ENCODE measurements at regions not wholly inside any gene's neighbourhood (a gene's known extent, or its start where the extent isn't known, plus 50 kb on each side); places are given as distances from the start of the nearest gene placed in this dataset.

DNA sequence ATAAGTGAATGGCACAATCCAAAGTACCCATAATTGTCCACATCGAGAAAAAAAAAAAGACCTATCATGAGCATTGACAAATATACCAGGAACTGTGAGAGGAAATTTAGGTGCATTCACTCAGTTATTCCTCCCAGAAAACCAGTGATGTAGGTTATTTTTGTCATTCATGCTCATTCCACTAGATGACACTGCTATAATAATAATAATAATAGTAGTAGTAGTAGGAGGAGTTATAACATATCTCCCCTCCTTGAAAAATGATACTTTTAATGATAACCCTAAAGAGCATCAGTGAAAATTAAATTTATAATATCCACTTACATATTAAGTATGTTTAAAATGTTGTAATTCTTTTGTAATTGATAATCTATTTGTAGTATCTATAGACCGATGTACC is 463.9 kb upstream of the MIR17HG start:
- TF ChIP-seq, protein P1, sequence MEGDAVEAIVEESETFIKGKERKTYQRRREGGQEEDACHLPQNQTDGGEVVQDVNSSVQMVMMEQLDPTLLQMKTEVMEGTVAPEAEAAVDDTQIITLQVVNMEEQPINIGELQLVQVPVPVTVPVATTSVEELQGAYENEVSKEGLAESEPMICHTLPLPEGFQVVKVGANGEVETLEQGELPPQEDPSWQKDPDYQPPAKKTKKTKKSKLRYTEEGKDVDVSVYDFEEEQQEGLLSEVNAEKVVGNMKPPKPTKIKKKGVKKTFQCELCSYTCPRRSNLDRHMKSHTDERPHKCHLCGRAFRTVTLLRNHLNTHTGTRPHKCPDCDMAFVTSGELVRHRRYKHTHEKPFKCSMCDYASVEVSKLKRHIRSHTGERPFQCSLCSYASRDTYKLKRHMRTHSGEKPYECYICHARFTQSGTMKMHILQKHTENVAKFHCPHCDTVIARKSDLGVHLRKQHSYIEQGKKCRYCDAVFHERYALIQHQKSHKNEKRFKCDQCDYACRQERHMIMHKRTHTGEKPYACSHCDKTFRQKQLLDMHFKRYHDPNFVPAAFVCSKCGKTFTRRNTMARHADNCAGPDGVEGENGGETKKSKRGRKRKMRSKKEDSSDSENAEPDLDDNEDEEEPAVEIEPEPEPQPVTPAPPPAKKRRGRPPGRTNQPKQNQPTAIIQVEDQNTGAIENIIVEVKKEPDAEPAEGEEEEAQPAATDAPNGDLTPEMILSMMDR (IDR thresholded peaks at IDR 0.05): no peak
- no peak for TF ChIP-seq EZH2 (IDR thresholded peaks at IDR 0.05)
- no peak for TF ChIP-seq EZH2phosphoT487 (IDR thresholded peaks at IDR 0.05)

Measured in neural progenitor cell (in vitro differentiated cells).